A549 (cell line): ENCODE measurements at regions not wholly inside any gene's neighbourhood (a gene's known extent, or its start where the extent isn't known, plus 50 kb on each side); places are given as distances from the start of the nearest gene placed in this dataset.
A peak's percentile ranks its signal among the peaks of the same experiment; 100 is the strongest.

ENCODE experiments used
- ATAC-seq, 2 experiments: fragments of 200-7000 bp in 1 of 2; fragments of >200 bp in 1 of 2; cut with Nextera tagmentation in 1 of 2; cut with Tn5 transposase in 1 of 2; 3 replicates each; pipeline versions ENCODE4 v1.8.0 to v1.9.1; 2018 to 2020; ENCODE audit warnings: mild to moderate bottlenecking in 1 of 2, moderate library complexity in 1 of 2
- CTCF ChIA-PET: fragments of 300-600 bp; sonication (Branson Sonifier 250); formaldehyde crosslinking; extraction: SDS; loops from one replicate; lab custom pipeline; 2021; ENCODE audit warnings: antibody characterized with exemption, inconsistent platforms; lab: Yijun Ruan, JAX
- POLR2A ChIA-PET: fragments of 350-600 bp; formaldehyde crosslinking; extraction: SDS; loops from one replicate; lab custom pipeline; 2021; ENCODE audit warnings: antibody characterized with exemption, inconsistent platforms; lab: Yijun Ruan, JAX
- DNase-seq, 2 experiments: peaks; one replicate each; pipeline versions ENCODE4 v3.0.0 to v3.0.0-alpha.2; 2011 to 2016; ENCODE audit warnings: low read depth in 1 of 2, low spot score in 1 of 2
- FAIRE-seq: peaks from 2 replicates; lab custom pipeline; 2011; peaks lifted over from hg19 to GRCh38; lab: Jason Lieb, UNC
- H3K27ac ChIP-seq, 2 experiments: fragments of >200 bp; sonication (Bioruptor Twin); formaldehyde crosslinking; 3 replicates each; pipeline ENCODE4 v1.5.1; 2016 to 2017
- H3K4me1 ChIP-seq: fragments of >200 bp; sonication (Bioruptor Twin); formaldehyde crosslinking; 3 replicates; pipeline ENCODE4 v1.6.1; 2016
- H3K4me2 ChIP-seq: fragments of >200 bp; sonication (Bioruptor Twin); formaldehyde crosslinking; 3 replicates; pipeline ENCODE4 v1.6.1; 2016
- H3K4me3 ChIP-seq: fragments of >200 bp; sonication (Bioruptor Twin); formaldehyde crosslinking; 3 replicates; pipeline ENCODE4 v1.5.1; 2016
- H3K9me3 ChIP-seq: fragments of >200 bp; sonication (Bioruptor Twin); formaldehyde crosslinking; 3 replicates; pipeline ENCODE4 v1.6.1; 2016
- CBX8 ChIP-seq: fragments of 200-600 bp; sonication (generic); IDR thresholded peaks from 2 replicates; pipeline ENCODE4 v1.6.1; 2016
- CHD2 ChIP-seq: fragments of 150-350 bp; IDR thresholded peaks from 2 replicates; pipeline ENCODE4 v1.6.1; 2014; ENCODE audit warnings: low read length; ENCODE audit not compliant: partially characterized antibody
- CHD4 ChIP-seq: fragments of 200-600 bp; sonication (generic); IDR thresholded peaks from 2 replicates; pipeline ENCODE4 v1.6.1; 2016; ENCODE audit warnings: antibody characterized with exemption, mild to moderate bottlenecking, borderline replicate concordance
- ESRRA ChIP-seq: fragments of 150-350 bp; IDR thresholded peaks from 2 replicates; pipeline ENCODE4 v1.6.1; 2014; ENCODE audit warnings: mild to moderate bottlenecking, low read length, borderline replicate concordance
- FOSL2 ChIP-seq, 2 experiments: fragments of 450-650 bp in 1 of 2; fragments of >200 bp in 1 of 2; sonication (Bioruptor Twin) in 1 of 2; formaldehyde crosslinking; IDR thresholded peaks; 2 replicates each; pipeline versions ENCODE4 v1.5.0 to v1.6.1; 2016 to 2020; ENCODE audit warnings: mild to moderate bottlenecking in 1 of 2, moderate library complexity in 1 of 2
- HDAC2 ChIP-seq: fragments of 200-600 bp; sonication (generic); IDR thresholded peaks from 2 replicates; pipeline ENCODE4 v1.6.1; 2016
- MAFK ChIP-seq: fragments of 450-650 bp; IDR thresholded peaks from 2 replicates; pipeline ENCODE4 v1.6.1; 2014; ENCODE audit not compliant: partially characterized antibody
- PHF8 ChIP-seq: fragments of 200-600 bp; sonication (generic); IDR thresholded peaks from 2 replicates; pipeline ENCODE4 v1.6.1; 2016; ENCODE audit warnings: low read depth, mild to moderate bottlenecking, antibody characterized with exemption, moderate library complexity, borderline replicate concordance
- SMC3 ChIP-seq: fragments of >200 bp; sonication (Bioruptor Twin); formaldehyde crosslinking; IDR thresholded peaks from 3 replicates; pipeline ENCODE4 v1.6.1; 2018; ENCODE audit warnings: inconsistent platforms
- SREBF2 ChIP-seq: fragments of 450-650 bp; IDR thresholded peaks from 2 replicates; pipeline ENCODE4 v1.6.1; 2014; ENCODE audit warnings: mild to moderate bottlenecking, moderate library complexity
- TP53 ChIP-seq: fragments of 250-450 bp; sonication (Bioruptor Pico); IDR thresholded peaks from 2 replicates; pipeline ENCODE4 v1.5.0; 2021; ENCODE audit warnings: mild to moderate bottlenecking, moderate library complexity
- USF2 ChIP-seq: fragments of 450-650 bp; IDR thresholded peaks from 2 replicates; pipeline ENCODE4 v1.6.1; 2014; ENCODE audit warnings: antibody characterized with exemption
- WGBS: methylation state at CpG from one replicate; pipeline ENCODE4 v1.1.6; 2017; ENCODE audit errors: missing lambda C conversion rate; 5-methylcytosine and 5-hydroxymethylcytosine counted together
- TF ChIP-seq, protein P1 (sequence below): fragments of 200-600 bp; sonication (generic); IDR thresholded peaks from 2 replicates; pipeline ENCODE4 v1.6.1; 2016; ENCODE audit warnings: antibody characterized with exemption, mild to moderate bottlenecking, moderate library complexity

GRCh38 chr6:150719099-150719766, 119.5 kb downstream of the PLEKHG1 start:
- POLR2A ChIA-PET, result no interaction called here
- TF ChIP-seq ESRRA (no peak), SMC3 (no peak), TP53 (CRISPR knock-in tag) (no peak), CBX8 (no peak), USF2 (no peak), HDAC2 (no peak), SREBF2 (no peak), FOSL2 (IDR thresholded peaks at IDR 0.05) (no peak), FOSL2 (CRISPR knock-in tag; IDR thresholded peaks at IDR 0.05) (no peak)
- TF ChIP-seq, protein P1, sequence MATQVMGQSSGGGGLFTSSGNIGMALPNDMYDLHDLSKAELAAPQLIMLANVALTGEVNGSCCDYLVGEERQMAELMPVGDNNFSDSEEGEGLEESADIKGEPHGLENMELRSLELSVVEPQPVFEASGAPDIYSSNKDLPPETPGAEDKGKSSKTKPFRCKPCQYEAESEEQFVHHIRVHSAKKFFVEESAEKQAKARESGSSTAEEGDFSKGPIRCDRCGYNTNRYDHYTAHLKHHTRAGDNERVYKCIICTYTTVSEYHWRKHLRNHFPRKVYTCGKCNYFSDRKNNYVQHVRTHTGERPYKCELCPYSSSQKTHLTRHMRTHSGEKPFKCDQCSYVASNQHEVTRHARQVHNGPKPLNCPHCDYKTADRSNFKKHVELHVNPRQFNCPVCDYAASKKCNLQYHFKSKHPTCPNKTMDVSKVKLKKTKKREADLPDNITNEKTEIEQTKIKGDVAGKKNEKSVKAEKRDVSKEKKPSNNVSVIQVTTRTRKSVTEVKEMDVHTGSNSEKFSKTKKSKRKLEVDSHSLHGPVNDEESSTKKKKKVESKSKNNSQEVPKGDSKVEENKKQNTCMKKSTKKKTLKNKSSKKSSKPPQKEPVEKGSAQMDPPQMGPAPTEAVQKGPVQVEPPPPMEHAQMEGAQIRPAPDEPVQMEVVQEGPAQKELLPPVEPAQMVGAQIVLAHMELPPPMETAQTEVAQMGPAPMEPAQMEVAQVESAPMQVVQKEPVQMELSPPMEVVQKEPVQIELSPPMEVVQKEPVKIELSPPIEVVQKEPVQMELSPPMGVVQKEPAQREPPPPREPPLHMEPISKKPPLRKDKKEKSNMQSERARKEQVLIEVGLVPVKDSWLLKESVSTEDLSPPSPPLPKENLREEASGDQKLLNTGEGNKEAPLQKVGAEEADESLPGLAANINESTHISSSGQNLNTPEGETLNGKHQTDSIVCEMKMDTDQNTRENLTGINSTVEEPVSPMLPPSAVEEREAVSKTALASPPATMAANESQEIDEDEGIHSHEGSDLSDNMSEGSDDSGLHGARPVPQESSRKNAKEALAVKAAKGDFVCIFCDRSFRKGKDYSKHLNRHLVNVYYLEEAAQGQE, result no peak

GRCh38 chr6:150719831-150720230, 120.1 kb downstream of the PLEKHG1 start:
- Histone ChIP-seq H3K4me3 (no peak overlapping the region), H3K4me1 (no peaks in the 10 kb centered on the region), H3K9me3 (no peaks in the 10 kb centered on the region), H3K4me2 (no peak overlapping the region), H3K27ac (no peak overlapping the region)
- WGBS, result 21% methylated on average over 1 of the region's 1 CpG
- no peak for ATAC-seq
- no peak for DNase-seq
- CTCF ChIA-PET, result interaction anchor here (0.8 kb wide), 1 partner anchor 301 kb away, joined by 4 read pairs; no protein-coding TSS in a partner anchor
- no peak for FAIRE-seq
- TF ChIP-seq CHD4 (no peak), CHD2 (no peak), PHF8 (no peak)
- POLR2A ChIA-PET, result no interaction called here

More at GRCh38 chr6:150719099-150719766, 119.5 kb downstream of the PLEKHG1 start:
- Histone ChIP-seq H3K4me2 (no peak overlapping the region), H3K4me3 (no peak overlapping the region), H3K27ac (no peak overlapping the region), H3K9me3 (no peaks in the 10 kb centered on the region), H3K4me1 (no peaks in the 10 kb centered on the region)
- no peak for ATAC-seq
- 49% methylated on average over 7 of the region's 7 CpGs for WGBS
- FAIRE-seq, result no peak
- no peak for DNase-seq
- CTCF ChIA-PET, result interaction anchor here (0.6 to 0.8 kb wide), 2 partner anchors 98 to 301 kb away, joined by 3 to 4 read pairs; no protein-coding TSS in a partner anchor

- no peaks in the 10 kb centered on the region for H3K4me1 ChIP-seq
- no peaks in the 10 kb centered on the region for H3K9me3 ChIP-seq
- ATAC-seq (peak in 1 of 2 experiments; percentile 50; a peak in 1 of 6 replicates), FAIRE-seq (no peak)
- H3K4me3 ChIP-seq, result no peak overlapping the region
- POLR2A ChIA-PET, result no interaction called here
- peak; percentile 86 for TF ChIP-seq MAFK
- TF ChIP-seq HDAC2, result no peak
- TF ChIP-seq, all 56 proteins: peak for 1
- Histone ChIP-seq H3K4me2 (no peak overlapping the region), H3K27ac (no peak overlapping the region)
- no peak for DNase-seq
- CTCF ChIA-PET, result no interaction called here
- 53% methylated on average over 5 of the region's 5 CpGs for WGBS
Measured at GRCh38 chr6:150720774-150721233, 121.1 kb downstream of the PLEKHG1 start.
